H9 (cell line): ENCODE measurements at regions not wholly inside any gene's neighbourhood (a gene's known extent, or its start where the extent isn't known, plus 50 kb on each side); places are given as distances from the start of the nearest gene placed in this dataset.

ENCODE experiments used
- DNase-seq: peaks from one replicate; pipeline ENCODE4 v3.0.0-alpha.2; 2017
- H2AFZ ChIP-seq: one replicate; pipeline ENCODE4 v1.6.1; 2013; ENCODE audit warnings: mild to moderate bottlenecking, low read length, control low read depth, moderate library complexity
- H2AK5ac ChIP-seq: 2 replicates; pipeline ENCODE4 v1.6.1; 2013; ENCODE audit warnings: low read length, control low read depth, mixed read lengths; ENCODE audit not compliant: insufficient read length
- H2BK120ac ChIP-seq: one replicate; pipeline ENCODE4 v1.6.1; 2013; ENCODE audit warnings: low read depth, mild to moderate bottlenecking, low read length, control low read depth, inconsistent platforms; ENCODE audit not compliant: poor library complexity, severe bottlenecking
- H2BK12ac ChIP-seq: 2 replicates; pipeline ENCODE4 v1.6.1; 2013; ENCODE audit warnings: low read length, control low read depth, mixed read lengths, low read depth; ENCODE audit not compliant: insufficient read length
- H2BK15ac ChIP-seq: 2 replicates; pipeline ENCODE4 v1.6.1; 2013; ENCODE audit warnings: low read depth, low read length, control low read depth
- H2BK20ac ChIP-seq: one replicate; pipeline ENCODE4 v1.6.1; 2013; ENCODE audit warnings: low read depth, mild to moderate bottlenecking, low read length, control low read depth, inconsistent platforms; ENCODE audit not compliant: poor library complexity, severe bottlenecking
- H2BK5ac ChIP-seq: 2 replicates; pipeline ENCODE4 v1.6.1; 2013; ENCODE audit warnings: low read length, control low read depth, mixed read lengths; ENCODE audit not compliant: insufficient read length
- H3K14ac ChIP-seq: 2 replicates; pipeline ENCODE4 v1.6.1; 2013; ENCODE audit warnings: low read length, control low read depth; ENCODE audit not compliant: insufficient read depth
- H3K18ac ChIP-seq: 2 replicates; pipeline ENCODE4 v1.6.1; 2013; ENCODE audit warnings: low read depth, mild to moderate bottlenecking, mixed read lengths, low read length, control low read depth; ENCODE audit not compliant: insufficient read length
- H3K23ac ChIP-seq: 2 replicates; pipeline ENCODE4 v1.6.1; 2013; ENCODE audit warnings: low read length, control low read depth, mixed read lengths, low read depth; ENCODE audit not compliant: insufficient read length
- H3K23me2 ChIP-seq: 2 replicates; pipeline ENCODE4 v1.6.1; 2013; ENCODE audit warnings: low read depth, mild to moderate bottlenecking, mixed read lengths, low read length, control low read depth; ENCODE audit not compliant: insufficient read length, poor library complexity, severe bottlenecking
- H3K27ac ChIP-seq: 2 replicates; pipeline ENCODE4 v1.5.1; 2013; ENCODE audit warnings: low read length, control low read depth, mixed read lengths, low read depth; ENCODE audit not compliant: insufficient read length
- H3K27me3 ChIP-seq: 2 replicates; pipeline ENCODE4 v1.6.1; 2013; ENCODE audit warnings: low read length, control low read depth, inconsistent platforms; ENCODE audit not compliant: insufficient read depth
- H3K4ac ChIP-seq: 2 replicates; pipeline ENCODE4 v1.6.1; 2013; ENCODE audit warnings: low read depth, mild to moderate bottlenecking, control low read depth, inconsistent platforms, low read length, moderate library complexity
- H3K4me1 ChIP-seq: 2 replicates; pipeline ENCODE4 v1.6.1; 2013; ENCODE audit warnings: low read length, control low read depth, inconsistent platforms; ENCODE audit not compliant: insufficient read depth
- H3K4me2 ChIP-seq: 2 replicates; pipeline ENCODE4 v1.6.1; 2013; ENCODE audit warnings: low read length, control low read depth, mixed read lengths; ENCODE audit not compliant: insufficient read length, insufficient read depth
- H3K56ac ChIP-seq: 2 replicates; pipeline ENCODE4 v1.6.1; 2013; ENCODE audit warnings: low read depth, mild to moderate bottlenecking, mixed read lengths, low read length, control low read depth; ENCODE audit not compliant: insufficient read length
- H3K79me1 ChIP-seq: 2 replicates; pipeline ENCODE4 v1.6.1; 2013; ENCODE audit warnings: low read depth, mild to moderate bottlenecking, moderate library complexity, low read length, control low read depth, inconsistent platforms; ENCODE audit not compliant: insufficient read depth, poor library complexity, severe bottlenecking
- H3K79me2 ChIP-seq: 2 replicates; pipeline ENCODE4 v1.6.1; 2013; ENCODE audit warnings: low read length, control low read depth, inconsistent platforms; ENCODE audit not compliant: insufficient read depth
- H3K9ac ChIP-seq: 2 replicates; pipeline ENCODE4 v1.6.1; 2013; ENCODE audit warnings: low read length, control low read depth, mixed read lengths; ENCODE audit not compliant: insufficient read length; ENCODE audit errors: extremely low read depth
- H3K9me3 ChIP-seq: one replicate; pipeline ENCODE4 v1.6.1; 2013; ENCODE audit warnings: low read depth, low read length, inconsistent platforms; ENCODE audit not compliant: control insufficient read depth
- H3T11ph ChIP-seq: one replicate; pipeline ENCODE4 v1.6.1; 2013; ENCODE audit warnings: mild to moderate bottlenecking, low read length, control low read depth, inconsistent platforms
- H4K20me1 ChIP-seq: one replicate; pipeline ENCODE4 v1.6.1; 2013; ENCODE audit not compliant: control insufficient read depth, insufficient read length, insufficient read depth
- H4K5ac ChIP-seq: 2 replicates; pipeline ENCODE4 v1.6.1; 2013; ENCODE audit warnings: low read depth, mild to moderate bottlenecking, mixed read lengths, low read length, control low read depth; ENCODE audit not compliant: insufficient read length
- H4K8ac ChIP-seq: replicated peaks from 2 replicates; pipeline ENCODE4 v1.6.1; 2013; ENCODE audit warnings: low read length, control low read depth, mixed read lengths, low read depth; ENCODE audit not compliant: insufficient read length
- H4K91ac ChIP-seq: 2 replicates; pipeline ENCODE4 v1.6.1; 2013; ENCODE audit warnings: low read depth, mild to moderate bottlenecking, moderate library complexity, mixed read lengths, low read length, control low read depth; ENCODE audit not compliant: insufficient read length
- H3K27ac Mint-ChIP-seq, 3 experiments: 2 replicates in 2 of 3; 3 replicates in 1 of 3; pipeline ENCODE4 v1.8.0; 2020 to 2021; ENCODE audit warnings: mixed read lengths in 3 of 3, mild to moderate bottlenecking in 1 of 3, moderate library complexity in 1 of 3
- H3K27me3 Mint-ChIP-seq: 2 replicates; pipeline ENCODE4 v1.8.0; 2021; ENCODE audit warnings: low read depth, mild to moderate bottlenecking, moderate library complexity, mixed read lengths
- H3K36me3 Mint-ChIP-seq, 3 experiments: 2 replicates in 2 of 3; 3 replicates in 1 of 3; pipeline ENCODE4 v1.8.0; 2020 to 2021; ENCODE audit warnings: low read depth in 3 of 3, mixed read lengths in 3 of 3; ENCODE audit not compliant: insufficient read depth in 1 of 3
- H3K4me1 Mint-ChIP-seq, 2 experiments: 2 replicates each; pipeline ENCODE4 v1.8.0; 2020; ENCODE audit warnings: mixed read lengths in 2 of 2
- H3K4me3 Mint-ChIP-seq, 2 experiments: 2 replicates in 1 of 2; 3 replicates in 1 of 2; pipeline ENCODE4 v1.8.0; 2020 to 2021; ENCODE audit warnings: mild to moderate bottlenecking in 2 of 2, mixed read lengths in 2 of 2, moderate library complexity in 1 of 2
- H3K9me3 Mint-ChIP-seq, 2 experiments: 2 replicates in 1 of 2; 3 replicates in 1 of 2; pipeline ENCODE4 v1.8.0; 2020; ENCODE audit warnings: mild to moderate bottlenecking in 2 of 2, mixed read lengths in 2 of 2, moderate library complexity in 1 of 2
- CTCF ChIP-seq: fragments of 200-600 bp; sonication (generic); conservative IDR thresholded peaks from 3 replicates; pipeline ENCODE4 v1.8.0; 2021; ENCODE audit warnings: antibody characterized with exemption, mild to moderate bottlenecking
- WGBS: extraction: QIAGEN DNeasy Blood & Tissue Kit; methylation state at CpG from one replicate; pipeline ENCODE4 v1.1.7; 2013; ENCODE audit warnings: missing lambda C conversion rate, low lambda C conversion rate, mixed read lengths; ENCODE audit not compliant: insufficient read length; ENCODE audit errors: extremely low coverage; 5-methylcytosine and 5-hydroxymethylcytosine counted together

GRCh38 chr2:128599700-128600099, 281.0 kb upstream of the HS6ST1 start:
- Histone ChIP-seq H2BK15ac (no peak overlapping the region), H4K91ac (no peak overlapping the region), H3K79me2 (no peaks in the 10 kb centered on the region), H2BK120ac (no peak overlapping the region), H2BK12ac (no peak overlapping the region), H3K27ac (no peak overlapping the region), H3K4ac (no peak overlapping the region), H3K4me1 (no peaks in the 10 kb centered on the region), H3K4me2 (no peak overlapping the region), H2AFZ (no peak overlapping the region), H2BK20ac (no peak overlapping the region), H3K56ac (no peak overlapping the region), H3K9ac (no peak overlapping the region), H3T11ph (no peak overlapping the region), H3K23ac (no peak overlapping the region), H3K9me3 (no peaks in the 10 kb centered on the region), H3K18ac (no peak overlapping the region), H4K20me1 (no peaks in the 10 kb centered on the region), H2BK5ac (no peak overlapping the region), H3K23me2 (no peaks in the 10 kb centered on the region), H3K79me1 (no peaks in the 10 kb centered on the region), H3K27me3 (no peaks in the 10 kb centered on the region), H2AK5ac (no peak overlapping the region), H4K5ac (no peak overlapping the region), H4K8ac (no peak overlapping the region), H3K14ac (no peak overlapping the region; the same call in 1 of the 2 replicates)
- Mint-ChIP-seq H3K4me3 (no peak overlapping the region), H3K27me3 (no peaks in the 10 kb centered on the region), H3K36me3 (no peaks in the 10 kb centered on the region), H3K27ac (no peak overlapping the region), H3K4me1 (peaks cover 4% of the 10 kb centered on the region in 2 experiments; a peak in 3 of 4 replicates), H3K9me3 (no peaks in the 10 kb centered on the region; a peak in 1 of 5 replicates)
- no peak for TF ChIP-seq CTCF
- peak; percentile 15 for DNase-seq
- WGBS: no CpG with 5 or more reads among the region's 8 CpGs
